Coronary artery (tissue), 2 donors: ENCODE measurements at regions not wholly inside any gene's neighbourhood (a gene's known extent, or its start where the extent isn't known, plus 50 kb on each side); places are given as distances from the start of the nearest gene placed in this dataset.
"Not testable (repeated sequence)": the region's sequence is repeated elsewhere in the genome, so short reads cannot be mapped to it uniquely, and the experiment has no call there.

Experiments used
- DNase-seq: peaks from one replicate; pipeline ENCODE4 v3.0.0-alpha.2; 2017; ENCODE audit warnings: low spot score
- H3K27ac ChIP-seq, 2 donors: fragments of 200-600 bp; sonication (generic); one replicate each; pipeline ENCODE4 v1.5.1; 2016 to 2019
- H3K4me3 ChIP-seq: fragments of 200-600 bp; sonication (generic); 2 replicates; pipeline ENCODE4 v1.5.1; 2016; ENCODE audit warnings: mild to moderate bottlenecking, moderate library complexity
- CTCF ChIP-seq: fragments of 200-600 bp; sonication (generic); IDR thresholded peaks from one replicate; pipeline ENCODE4 v1.5.1; 2019; ENCODE audit warnings: antibody characterized with exemption

DNA sequence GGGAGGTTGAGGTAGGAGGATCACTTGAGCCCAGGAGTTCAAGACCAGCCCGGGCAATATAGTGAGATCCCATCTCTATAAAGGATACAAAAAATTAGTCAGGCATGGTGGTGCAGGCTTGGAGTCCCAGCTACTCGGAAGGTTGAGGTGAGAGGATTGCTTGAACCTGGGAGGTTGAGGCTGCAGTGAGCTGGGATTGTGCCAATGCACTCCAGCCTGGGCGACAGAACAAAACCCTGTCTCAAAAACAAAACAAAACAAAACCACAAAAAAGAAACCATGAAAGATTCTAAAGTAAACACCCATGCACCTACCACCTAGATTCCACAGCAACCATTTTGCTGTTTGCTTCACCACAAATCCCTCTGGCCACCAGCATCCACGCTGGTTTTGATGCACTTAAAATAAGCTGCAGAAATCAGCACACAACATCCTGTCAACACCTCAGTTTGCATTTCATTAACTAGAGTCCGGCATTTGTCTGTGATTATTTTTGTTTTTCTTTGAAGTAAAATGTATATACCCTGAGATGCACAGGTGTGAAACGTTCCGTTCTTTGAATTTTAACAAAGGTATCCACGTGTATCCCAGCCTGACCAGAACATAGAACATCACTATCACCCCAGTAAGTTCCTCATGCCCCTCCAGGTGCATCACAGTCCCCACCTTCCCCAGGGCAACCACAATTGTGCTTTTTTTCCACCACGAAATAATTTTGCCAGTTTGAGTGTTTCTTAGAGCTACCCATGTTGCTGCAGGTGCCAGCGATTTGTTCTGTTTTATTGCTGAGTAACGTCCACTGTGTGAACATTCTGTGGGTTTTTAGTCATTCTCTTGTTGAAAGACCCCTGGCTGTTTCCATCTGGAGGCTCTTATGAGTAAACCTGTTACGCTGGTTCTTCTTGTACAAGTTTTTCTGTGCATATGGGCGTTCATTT, 191.5 kb downstream of the SEC14L1 start:
- Histone ChIP-seq H3K4me3 (no peak overlapping the region), H3K27ac (no peak overlapping the region)
- DNase-seq, result no peak
- no peak for TF ChIP-seq CTCF

- no peak for TF ChIP-seq CTCF
- H3K4me3 ChIP-seq, result no peak overlapping the region
- DNase-seq, result peak; percentile 40
- H3K27ac ChIP-seq, result no peak overlapping the region
These were observed 192.4 kb downstream of the SEC14L1 start for GRCh38 chr17:77332981-77333685.

GRCh38 chr17:77337150-77337549, 196.4 kb downstream of the SEC14L1 start:
- TF ChIP-seq CTCF, result no peak

GRCh38 chr17:77341069-77341541, 200.3 kb downstream of the SEC14L1 start:
- no peak for TF ChIP-seq CTCF
- no peak overlapping the region for H3K27ac ChIP-seq
- H3K4me3 ChIP-seq, result no peak overlapping the region
- DNase-seq, result no peak

More at GRCh38 chr17:77337150-77337549, 196.4 kb downstream of the SEC14L1 start:
- H3K27ac ChIP-seq, result no peak overlapping the region
- DNase-seq, result no peak
- no peak overlapping the region for H3K4me3 ChIP-seq

GRCh38 chr17:77342656-77342990, 201.9 kb downstream of the SEC14L1 start:
- not testable (repeated sequence) for H3K4me3 ChIP-seq
- H3K27ac ChIP-seq, result peak overlapping the region in 1 of 2 donors; percentile 7
- peak; percentile 40 for DNase-seq

GRCh38 chr17:77343031-77343800, 202.4 kb downstream of the SEC14L1 start:
- H3K4me3 ChIP-seq, result no peak overlapping the region
- DNase-seq, result peak; percentile 8
- H3K27ac ChIP-seq, result no peak overlapping the region
- no peak for TF ChIP-seq CTCF

- Histone ChIP-seq H3K27ac (no peak overlapping the region), H3K4me3 (no peak overlapping the region)
- no peak for TF ChIP-seq CTCF
- no peak for DNase-seq
These were observed 203.3 kb downstream of the SEC14L1 start for GRCh38 chr17:77344038-77344437.
